Activated T-cell treated with anti-CD3 and anti-CD28 coated beads, Interleukin-2, amount 50 U/mL, for 24 hours (primary cell): ENCODE measurements at regions not wholly inside any gene's neighbourhood (a gene's known extent, or its start where the extent isn't known, plus 50 kb on each side); places are given as distances from the start of the nearest gene placed in this dataset.

Experiments used
- DNase-seq: peaks from one replicate; pipeline ENCODE4 v3.0.0-alpha.2; 2020
- H3K27ac Mint-ChIP-seq: 2 replicates; pipeline ENCODE4 v1.8.0; 2020; ENCODE audit warnings: mild to moderate bottlenecking, mixed read lengths
- H3K27me3 Mint-ChIP-seq: 2 replicates; pipeline ENCODE4 v1.8.0; 2020; ENCODE audit warnings: mixed read lengths
- H3K36me3 Mint-ChIP-seq: 2 replicates; pipeline ENCODE4 v1.8.0; 2020; ENCODE audit warnings: low read depth, mixed read lengths
- H3K4me1 Mint-ChIP-seq: 2 replicates; pipeline ENCODE4 v1.8.0; 2020; ENCODE audit warnings: low read depth, mixed read lengths
- H3K4me3 Mint-ChIP-seq: 2 replicates; pipeline ENCODE4 v1.8.0; 2020; ENCODE audit warnings: mild to moderate bottlenecking, moderate library complexity, mixed read lengths
- H3K9me3 Mint-ChIP-seq: 2 replicates; pipeline ENCODE4 v1.8.0; 2020; ENCODE audit warnings: mixed read lengths

DNA sequence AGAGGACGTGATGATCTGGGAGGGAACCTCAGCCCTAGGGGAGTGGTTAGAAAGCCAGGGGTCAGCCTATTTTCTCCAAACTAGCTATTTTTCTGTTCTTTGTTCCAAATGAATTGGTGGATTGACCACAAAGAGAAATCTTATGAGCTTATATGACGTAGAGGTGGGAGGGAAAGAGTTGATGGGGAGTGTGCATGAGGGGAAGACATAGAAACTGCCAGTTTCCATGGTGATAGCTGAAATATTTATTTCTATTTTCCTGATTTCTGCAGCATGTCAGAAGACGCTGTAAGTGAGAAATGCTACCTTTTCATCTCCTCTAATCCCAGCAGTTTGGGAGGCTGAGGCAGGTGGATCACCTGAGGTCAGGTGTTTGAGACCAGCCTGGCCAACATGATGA, 51.4 kb upstream of the CISTR start:
- Mint-ChIP-seq H3K4me1 (no peaks in the 10 kb centered on the region), H3K4me3 (no peak overlapping the region), H3K27ac (no peak overlapping the region), H3K9me3 (no peaks in the 10 kb centered on the region), H3K27me3 (peaks cover 56% of the 10 kb centered on the region), H3K36me3 (no peaks in the 10 kb centered on the region)
- DNase-seq = no peak

DNA sequence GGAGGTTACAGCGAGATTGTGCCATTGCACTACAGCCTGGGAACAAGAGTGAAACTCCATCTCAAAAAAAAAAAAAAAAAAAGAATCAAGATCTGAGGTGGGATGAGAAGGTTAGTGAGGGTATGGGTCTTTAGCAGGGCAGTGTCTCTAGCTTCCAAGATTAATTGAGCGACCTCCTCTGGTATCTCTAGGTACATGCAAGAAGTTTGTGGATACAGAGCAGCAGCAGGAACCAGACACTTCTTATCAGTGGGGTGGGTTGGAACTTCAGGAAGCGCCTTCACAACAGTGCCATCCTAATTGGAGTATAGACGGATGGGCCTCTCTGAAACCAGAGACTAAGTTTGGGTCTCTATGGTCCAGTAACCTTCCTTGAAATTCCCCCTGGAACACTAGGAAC, 51.9 kb upstream of the CISTR start:
- Mint-ChIP-seq H3K36me3 (no peaks in the 10 kb centered on the region), H3K27me3 (peaks cover 53% of the 10 kb centered on the region), H3K27ac (no peak overlapping the region), H3K4me1 (no peaks in the 10 kb centered on the region), H3K4me3 (no peak overlapping the region), H3K9me3 (no peaks in the 10 kb centered on the region)
- no peak for DNase-seq

DNA sequence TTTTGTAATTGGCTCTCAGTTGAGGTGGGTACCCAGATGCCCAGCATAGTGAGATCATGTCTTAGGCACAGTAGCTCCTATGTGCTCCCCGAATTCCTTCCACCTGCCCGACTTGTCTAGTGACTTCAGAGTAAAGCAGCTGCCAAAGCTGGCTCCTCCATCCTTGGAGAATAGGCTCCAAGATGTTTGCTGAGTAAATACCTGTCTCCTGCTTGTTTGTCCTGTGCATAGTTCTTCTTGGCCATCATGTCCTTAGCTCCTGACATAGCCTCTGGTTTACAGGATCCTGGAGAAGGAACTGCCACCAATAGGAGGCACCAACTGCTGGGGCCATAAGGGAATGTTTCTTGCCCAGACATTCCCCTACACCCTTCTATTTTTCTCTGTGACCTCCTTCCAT, 52.6 kb upstream of the CISTR start:
- H3K27me3 Mint-ChIP-seq = peaks cover 46% of the 10 kb centered on the region
- no peak for DNase-seq
- H3K27ac Mint-ChIP-seq = no peak overlapping the region
- no peaks in the 10 kb centered on the region for H3K9me3 Mint-ChIP-seq
- no peaks in the 10 kb centered on the region for H3K4me1 Mint-ChIP-seq
- H3K36me3 Mint-ChIP-seq = no peaks in the 10 kb centered on the region
- H3K4me3 Mint-ChIP-seq = no peak overlapping the region

DNA sequence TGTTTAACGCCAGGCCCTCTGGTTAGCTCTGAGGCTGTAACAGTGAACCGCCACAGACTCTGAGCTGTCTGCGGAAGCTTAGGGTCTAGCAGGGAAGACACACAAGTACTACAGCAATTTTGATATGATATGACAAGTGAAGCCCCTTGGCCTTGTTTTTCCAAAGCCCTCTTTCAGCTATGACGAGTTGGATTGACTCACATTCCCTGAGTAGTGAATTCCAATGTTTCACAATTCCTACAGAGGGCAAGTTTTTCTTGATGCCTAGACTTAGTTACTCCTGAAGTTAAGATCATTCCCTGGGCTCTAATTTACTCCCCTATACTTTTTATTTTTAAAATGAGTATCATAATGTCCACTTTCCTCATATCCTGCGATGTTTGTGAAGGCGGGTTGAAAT, 53.3 kb upstream of the CISTR start:
- Mint-ChIP-seq H3K4me1 (no peaks in the 10 kb centered on the region), H3K9me3 (no peaks in the 10 kb centered on the region), H3K4me3 (no peak overlapping the region), H3K27ac (no peak overlapping the region), H3K27me3 (peaks cover 45% of the 10 kb centered on the region), H3K36me3 (no peaks in the 10 kb centered on the region)
- DNase-seq = no peak

DNA sequence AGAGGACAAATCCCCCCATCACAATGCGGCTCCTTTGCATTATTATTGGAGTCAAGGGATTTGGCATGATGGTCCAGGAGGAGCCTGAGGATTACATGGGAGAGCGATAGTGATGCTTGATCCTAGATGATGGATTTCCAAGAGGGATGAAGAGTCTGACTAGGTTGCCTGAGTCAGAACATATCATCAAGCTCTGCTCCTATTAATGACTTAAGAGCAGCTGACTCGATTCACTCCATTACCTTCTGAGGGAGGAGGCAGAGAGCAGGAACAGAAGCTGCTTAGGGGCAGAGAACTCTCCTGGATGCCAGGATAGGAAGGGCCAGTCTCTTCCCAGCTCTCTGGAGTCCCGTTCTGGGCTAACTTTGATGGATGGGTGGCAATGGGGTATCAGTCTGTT, 54.0 kb upstream of the CISTR start:
- no peak overlapping the region for H3K4me3 Mint-ChIP-seq
- no peaks in the 10 kb centered on the region for H3K36me3 Mint-ChIP-seq
- no peaks in the 10 kb centered on the region for H3K4me1 Mint-ChIP-seq
- no peak for DNase-seq
- H3K9me3 Mint-ChIP-seq = no peaks in the 10 kb centered on the region
- no peak overlapping the region for H3K27ac Mint-ChIP-seq
- peaks cover 42% of the 10 kb centered on the region for H3K27me3 Mint-ChIP-seq

- Mint-ChIP-seq H3K27me3 (peaks cover 34% of the 10 kb centered on the region), H3K36me3 (no peaks in the 10 kb centered on the region), H3K9me3 (no peaks in the 10 kb centered on the region), H3K4me1 (no peaks in the 10 kb centered on the region), H3K27ac (no peak overlapping the region), H3K4me3 (no peak overlapping the region)
- no peak for DNase-seq
Observed at GRCh38 chr12:53806721-53807120, 54.9 kb upstream of the CISTR start.

DNA sequence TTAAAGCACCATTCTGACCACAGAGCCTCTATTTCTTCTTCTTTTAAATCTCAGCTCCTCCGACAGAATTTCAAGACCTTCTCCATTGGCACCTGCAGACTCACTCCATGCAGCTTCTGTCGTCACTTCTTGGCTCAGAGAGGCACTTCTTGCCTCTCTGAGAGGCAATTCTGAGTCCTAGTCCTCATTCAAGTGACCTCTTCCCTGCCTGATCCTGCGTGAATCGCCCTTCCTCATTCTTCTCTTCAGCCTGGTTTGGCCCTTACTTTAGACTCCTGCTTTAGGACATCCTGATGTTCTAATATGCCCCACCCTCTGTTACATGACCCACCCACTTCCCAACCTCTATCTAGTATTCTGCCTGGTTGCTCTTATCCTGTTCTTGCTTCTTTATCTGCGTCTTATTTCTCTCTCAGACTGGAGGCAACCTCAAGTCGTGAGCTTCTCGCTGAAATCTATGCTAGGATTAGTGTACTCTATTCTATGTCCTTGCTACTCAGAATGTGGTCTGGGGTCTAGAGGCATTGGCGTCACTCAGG, 55.6 kb upstream of the CISTR start:
- Mint-ChIP-seq H3K27me3 (peaks cover 32% of the 10 kb centered on the region), H3K9me3 (no peaks in the 10 kb centered on the region), H3K36me3 (no peaks in the 10 kb centered on the region), H3K27ac (no peak overlapping the region), H3K4me3 (no peak overlapping the region), H3K4me1 (no peaks in the 10 kb centered on the region)
- DNase-seq = no peak

DNA sequence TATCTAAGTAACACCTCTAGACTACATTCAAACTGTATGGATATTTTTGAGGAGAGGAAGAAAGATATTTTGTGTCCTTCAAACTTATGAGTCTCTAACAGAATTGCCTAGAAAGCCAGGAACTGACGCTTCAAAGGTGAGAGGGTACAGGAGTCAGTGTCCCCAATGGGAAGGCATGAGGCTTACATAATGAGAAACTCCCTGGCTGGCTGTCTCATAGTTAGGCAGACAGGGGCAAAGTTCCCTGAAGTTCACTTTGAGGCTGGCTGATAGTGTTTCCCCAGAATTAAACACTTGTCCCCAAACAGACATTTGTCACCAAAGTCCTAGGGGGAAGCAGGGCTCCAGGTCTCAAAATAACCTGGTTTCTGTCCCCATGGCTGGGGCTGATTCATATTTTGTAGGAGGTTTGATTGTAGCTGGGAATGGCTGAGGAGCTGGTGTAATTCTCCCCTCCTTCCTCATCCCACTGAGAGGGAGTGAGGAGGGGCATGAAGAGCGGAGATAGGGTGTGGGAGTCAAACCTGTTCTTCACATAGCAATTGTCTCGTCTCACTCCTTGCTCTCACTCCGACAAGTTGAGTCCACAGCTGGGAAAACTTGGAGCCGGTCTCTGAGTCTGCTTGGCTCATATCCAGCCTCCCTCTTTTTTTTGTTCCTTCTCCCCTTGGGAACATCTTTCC, 56.4 kb upstream of the CISTR start:
- DNase-seq = no peak
- Mint-ChIP-seq H3K4me3 (no peak overlapping the region), H3K4me1 (no peaks in the 10 kb centered on the region), H3K36me3 (no peaks in the 10 kb centered on the region), H3K27ac (no peak overlapping the region), H3K27me3 (peaks cover 27% of the 10 kb centered on the region), H3K9me3 (no peaks in the 10 kb centered on the region)

GRCh38 chr12:53809005-53809404, 57.2 kb upstream of the CISTR start:
- no peaks in the 10 kb centered on the region for H3K36me3 Mint-ChIP-seq
- H3K4me3 Mint-ChIP-seq = no peak overlapping the region
- H3K27ac Mint-ChIP-seq = no peak overlapping the region
- H3K4me1 Mint-ChIP-seq = no peaks in the 10 kb centered on the region
- H3K9me3 Mint-ChIP-seq = no peaks in the 10 kb centered on the region
- DNase-seq = no peak
- peaks cover 23% of the 10 kb centered on the region for H3K27me3 Mint-ChIP-seq

DNA sequence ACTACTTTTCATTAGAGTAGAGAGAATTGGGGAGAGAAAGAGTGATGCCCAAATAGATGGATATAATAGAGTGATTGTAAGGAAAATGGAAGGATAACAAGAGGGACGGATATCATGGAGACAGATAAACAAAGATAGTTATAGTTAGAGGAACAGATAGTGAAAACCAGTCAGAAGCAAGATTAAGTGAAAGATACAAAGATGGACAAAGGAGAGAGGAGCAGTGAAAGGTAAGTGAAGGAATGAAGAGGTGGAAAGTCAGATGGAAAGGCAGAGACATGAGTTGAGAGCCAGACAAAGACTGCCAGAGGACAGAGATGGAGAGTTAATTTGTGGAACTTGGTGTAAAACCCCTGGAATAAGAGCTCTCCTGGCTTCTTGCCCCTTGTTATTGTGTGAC, 59.2 kb upstream of the CISTR start:
- DNase-seq = no peak
- peaks cover 19% of the 10 kb centered on the region for H3K27me3 Mint-ChIP-seq
- no peak overlapping the region for H3K27ac Mint-ChIP-seq
- no peaks in the 10 kb centered on the region for H3K36me3 Mint-ChIP-seq
- H3K4me3 Mint-ChIP-seq = no peak overlapping the region
- no peaks in the 10 kb centered on the region for H3K9me3 Mint-ChIP-seq
- H3K4me1 Mint-ChIP-seq = no peaks in the 10 kb centered on the region

DNA sequence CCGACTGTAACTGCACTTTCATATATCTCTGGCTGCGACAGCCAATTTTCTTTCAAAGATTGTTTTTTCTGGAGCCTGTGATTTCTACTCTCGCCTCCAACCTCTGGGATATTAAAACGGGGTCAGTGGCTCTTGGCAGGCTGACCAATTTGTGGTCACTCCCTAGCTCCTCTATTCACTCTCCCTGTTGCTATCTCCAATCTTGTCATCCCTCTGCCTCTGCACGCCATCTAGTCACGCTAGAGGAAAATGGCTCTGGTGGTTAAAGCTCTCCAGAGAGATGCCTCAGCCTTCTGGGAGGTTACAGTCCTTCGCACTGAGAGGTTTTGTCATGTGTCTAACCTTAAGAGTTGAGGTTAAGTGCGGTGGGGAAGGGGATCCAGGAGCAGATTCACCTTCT, 59.8 kb upstream of the CISTR start:
- Mint-ChIP-seq H3K27ac (no peak overlapping the region), H3K4me1 (no peaks in the 10 kb centered on the region), H3K9me3 (no peaks in the 10 kb centered on the region), H3K36me3 (no peaks in the 10 kb centered on the region), H3K4me3 (no peak overlapping the region), H3K27me3 (peaks cover 18% of the 10 kb centered on the region)
- DNase-seq = no peak

- Mint-ChIP-seq H3K4me3 (no peak overlapping the region), H3K36me3 (no peaks in the 10 kb centered on the region), H3K4me1 (no peaks in the 10 kb centered on the region), H3K27ac (no peak overlapping the region), H3K9me3 (no peaks in the 10 kb centered on the region), H3K27me3 (peaks cover 56% of the 10 kb centered on the region)
- DNase-seq = no peak
Observed at GRCh38 chr12:53816360-53817020, 64.7 kb upstream of the CISTR start.

GRCh38 chr12:53817021-53817389, 65.2 kb upstream of the CISTR start:
- Mint-ChIP-seq H3K4me3 (no peak overlapping the region), H3K36me3 (no peaks in the 10 kb centered on the region), H3K9me3 (no peaks in the 10 kb centered on the region), H3K4me1 (no peaks in the 10 kb centered on the region), H3K27ac (no peak overlapping the region), H3K27me3 (peaks cover 60% of the 10 kb centered on the region)
- no peak for DNase-seq

DNA sequence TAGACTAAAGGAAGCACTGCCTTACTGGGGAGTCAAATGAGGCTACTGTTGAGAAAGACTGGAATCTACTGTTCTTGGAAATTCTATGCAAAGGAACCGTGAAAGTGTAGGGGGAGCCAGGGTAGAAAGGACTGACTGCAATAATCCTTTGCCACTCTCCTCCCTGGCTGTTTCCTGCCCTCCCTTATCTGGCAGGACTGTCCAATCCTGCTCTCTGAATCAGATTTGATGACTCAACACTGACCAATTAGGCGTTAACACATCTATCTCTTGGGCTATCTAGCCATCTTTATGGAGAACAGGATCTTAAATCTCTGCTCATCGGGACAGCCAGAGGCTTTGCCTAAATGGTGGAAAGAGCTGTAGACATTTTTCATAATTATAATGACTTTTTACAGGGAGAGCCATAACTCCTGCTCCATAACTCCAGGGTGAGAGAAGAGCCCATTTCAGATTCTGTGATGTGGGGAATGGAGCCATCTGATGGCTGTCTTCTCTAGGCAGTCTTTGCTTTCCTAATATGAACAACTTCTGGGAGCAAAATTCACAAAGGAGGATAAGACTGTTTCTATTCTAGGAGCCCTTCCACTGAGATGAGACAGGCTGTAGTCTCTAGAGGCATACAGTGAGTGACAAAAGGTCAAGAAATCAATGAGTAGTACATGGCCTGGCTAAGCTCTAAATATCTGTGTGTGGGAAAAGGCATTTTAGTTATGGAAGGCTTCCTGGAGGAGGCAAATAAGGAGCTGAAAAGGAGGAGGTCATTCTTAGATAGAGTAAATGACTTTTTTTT, 68.9 kb upstream of the CISTR start:
- H3K27ac Mint-ChIP-seq = no peak overlapping the region
- no peaks in the 10 kb centered on the region for H3K9me3 Mint-ChIP-seq
- H3K4me3 Mint-ChIP-seq = no peak overlapping the region
- H3K4me1 Mint-ChIP-seq = no peaks in the 10 kb centered on the region
- no peak for DNase-seq
- H3K27me3 Mint-ChIP-seq = peaks cover 77% of the 10 kb centered on the region
- no peaks in the 10 kb centered on the region for H3K36me3 Mint-ChIP-seq
